Fibroblast of pulmonary artery (primary cell): ENCODE measurements at regions not wholly inside any gene's neighbourhood (a gene's known extent, or its start where the extent isn't known, plus 50 kb on each side); places are given as distances from the start of the nearest gene placed in this dataset.

Source experiments
- DNase-seq: peaks from one replicate; pipeline ENCODE4 v3.0.0-alpha.2; 2010; ENCODE audit warnings: low read depth
- H3K4me3 ChIP-seq: replicated peaks from 2 replicates; pipeline ENCODE4 v1.5.1; 2011; ENCODE audit warnings: low read depth, mild to moderate bottlenecking, control low read depth, low read length, moderate library complexity
- CTCF ChIP-seq: IDR thresholded peaks from 2 replicates; pipeline ENCODE4 v1.5.1; 2011; ENCODE audit warnings: mild to moderate bottlenecking, control low read depth, low read length, inconsistent platforms; ENCODE audit errors: missing control alignments

- DNase-seq: no peak
- no peak for TF ChIP-seq CTCF
- no peak overlapping the region for H3K4me3 ChIP-seq
These were observed 255.5 kb downstream of the CTH start for GRCh38 chr1:70666381-70667140.

- DNase-seq: no peak
- TF ChIP-seq CTCF: no peak
- H3K4me3 ChIP-seq: no peak overlapping the region
These were observed 256.6 kb downstream of the CTH start for GRCh38 chr1:70667494-70668170.

GRCh38 chr1:70671006-70671405, 259.9 kb downstream of the CTH start:
- H3K4me3 ChIP-seq: no peak overlapping the region
- TF ChIP-seq CTCF: no peak
- no peak for DNase-seq

GRCh38 chr1:70672442-70672888, 261.4 kb downstream of the CTH start:
- TF ChIP-seq CTCF: no peak
- H3K4me3 ChIP-seq: no peak overlapping the region
- DNase-seq: no peak

- no peak overlapping the region for H3K4me3 ChIP-seq
- TF ChIP-seq CTCF: no peak
- no peak for DNase-seq
These were observed 264.0 kb downstream of the CTH start for GRCh38 chr1:70674941-70675685.

- DNase-seq: no peak
- no peak overlapping the region for H3K4me3 ChIP-seq
- TF ChIP-seq CTCF: no peak
These were observed 264.7 kb downstream of the CTH start for GRCh38 chr1:70675737-70676156.
